ENCODE measurements at regions not wholly inside any gene's neighbourhood (a gene's known extent, or its start where the extent isn't known, plus 50 kb on each side); places are given as distances from the start of the nearest gene placed in this dataset.
A peak's percentile ranks its signal among the peaks of the same experiment; 100 is the strongest.
"Not testable (repeated sequence)": the region's sequence is repeated elsewhere in the genome, so short reads cannot be mapped to it uniquely, and the experiment has no call there.

GRCh38 chr1:196366-196765 lies 255.1 kb downstream of the OR4F29 start:
- not testable (repeated sequence) for DNase-seq

DNA sequence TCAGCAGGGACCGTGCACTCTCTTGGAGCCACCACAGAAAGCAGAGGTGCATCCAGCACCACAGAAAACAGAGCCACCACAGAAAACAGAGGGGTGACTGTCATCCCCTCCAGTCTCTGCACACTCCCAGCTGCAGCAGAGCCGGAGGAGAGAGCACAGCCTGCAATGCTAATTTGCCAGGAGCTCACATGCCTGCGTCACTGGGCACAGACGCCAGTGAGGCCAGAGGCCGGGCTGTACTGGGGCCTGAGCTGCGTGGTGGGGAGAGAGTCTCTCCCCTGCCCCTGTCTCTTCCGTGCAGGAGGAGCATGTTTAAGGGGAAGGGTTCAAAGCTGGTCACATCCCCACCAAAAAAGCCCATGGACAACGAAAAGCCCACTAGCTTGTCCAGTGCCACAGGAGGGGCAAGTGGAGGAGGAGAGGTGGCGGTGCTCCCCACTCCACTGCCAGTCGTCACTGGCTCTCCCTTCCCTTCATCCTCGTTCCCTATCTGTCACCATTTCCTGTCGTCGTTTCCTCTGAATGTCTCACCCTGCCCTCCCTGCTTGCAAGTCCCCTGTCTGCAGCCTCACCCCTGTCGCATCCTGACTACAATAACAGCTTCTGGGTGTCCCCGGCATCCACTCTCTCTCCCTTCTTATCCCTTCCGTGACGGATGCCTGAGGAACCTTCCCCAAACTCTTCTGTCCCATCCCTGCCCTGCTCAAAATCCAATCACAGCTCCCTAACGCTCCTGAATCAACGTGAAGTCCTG lies 260.0 kb downstream of the OR4F29 start:
- DNase-seq: not testable (repeated sequence)

- not testable (repeated sequence) for DNase-seq
Measured at GRCh38 chr1:190678-191077, 260.8 kb downstream of the OR4F29 start.

- not testable (repeated sequence) for DNase-seq
Measured at GRCh38 chr1:189915-190314, 261.6 kb downstream of the OR4F29 start.

DNA sequence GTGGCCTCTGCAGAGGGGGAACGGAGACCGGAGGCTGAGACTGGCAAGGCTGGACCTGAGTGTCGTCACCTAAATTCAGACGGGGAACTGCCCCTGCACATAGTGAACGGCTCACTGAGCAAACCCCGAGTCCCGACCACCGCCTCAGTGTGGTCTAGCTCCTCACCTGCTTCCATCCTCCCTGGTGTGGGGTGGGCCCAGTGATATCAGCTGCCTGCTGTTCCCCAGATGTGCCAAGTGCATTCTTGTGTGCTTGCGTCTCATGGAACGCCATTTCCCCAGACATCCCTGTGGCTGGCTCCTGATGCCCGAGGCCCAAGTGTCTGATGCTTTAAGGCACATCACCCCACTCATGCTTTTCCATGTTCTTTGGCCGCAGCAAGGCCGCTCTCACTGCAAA lies 262.2 kb downstream of the OR4F29 start:
- DNase-seq: not testable (repeated sequence)

DNA sequence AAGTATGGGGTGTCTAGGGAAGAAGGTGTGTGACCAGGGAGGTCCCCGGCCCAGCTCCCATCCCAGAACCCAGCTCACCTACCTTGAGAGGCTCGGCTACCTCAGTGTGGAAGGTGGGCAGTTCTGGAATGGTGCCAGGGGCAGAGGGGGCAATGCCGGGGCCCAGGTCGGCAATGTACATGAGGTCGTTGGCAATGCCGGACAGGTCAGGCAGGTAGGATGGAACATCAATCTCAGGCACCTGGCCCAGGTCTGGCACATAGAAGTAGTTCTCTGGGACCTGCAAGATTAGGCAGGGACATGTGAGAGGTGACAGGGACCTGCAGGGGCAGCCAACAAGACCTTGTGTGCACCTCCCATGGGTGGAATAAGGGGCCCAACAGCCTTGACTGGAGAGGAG lies 264.2 kb downstream of the OR4F29 start:
- DNase-seq: not testable (repeated sequence)

- DNase-seq: not testable (repeated sequence)
Measured at GRCh38 chr1:186691-187131, 264.8 kb downstream of the OR4F29 start.

DNA sequence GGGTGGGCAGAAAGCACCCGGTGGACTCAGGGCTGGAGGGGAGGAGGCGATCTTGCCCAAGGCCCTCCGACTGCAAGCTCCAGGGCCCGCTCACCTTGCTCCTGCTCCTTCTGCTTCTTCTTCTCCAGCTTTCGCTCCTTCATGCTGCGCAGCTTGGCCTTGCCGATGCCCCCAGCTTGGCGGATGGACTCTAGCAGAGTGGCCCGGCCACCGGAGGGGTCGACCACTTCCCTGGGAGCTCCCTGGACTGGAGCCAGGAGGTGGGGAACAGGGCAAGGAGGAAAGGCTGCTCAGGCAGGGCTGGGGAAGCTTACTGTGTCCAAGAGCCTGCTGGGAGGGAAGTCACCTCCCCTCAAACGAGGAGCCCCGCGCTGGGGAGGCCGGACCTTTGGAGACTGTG lies 265.3 kb downstream of the OR4F29 start:
- not testable (repeated sequence) for DNase-seq

DNA sequence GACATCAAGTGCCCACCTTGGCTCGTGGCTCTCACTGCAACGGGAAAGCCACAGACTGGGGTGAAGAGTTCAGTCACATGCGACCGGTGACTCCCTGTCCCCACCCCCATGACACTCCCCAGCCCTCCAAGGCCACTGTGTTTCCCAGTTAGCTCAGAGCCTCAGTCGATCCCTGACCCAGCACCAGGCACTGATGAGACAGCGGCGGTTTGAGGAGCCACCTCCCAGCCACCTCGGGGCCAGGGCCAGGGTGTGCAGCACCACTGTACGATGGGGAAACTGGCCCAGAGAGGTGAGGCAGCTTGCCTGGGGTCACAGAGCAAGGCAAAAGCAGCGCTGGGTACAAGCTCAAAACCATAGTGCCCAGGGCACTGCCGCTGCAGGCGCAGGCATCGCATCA lies 266.0 kb downstream of the OR4F29 start:
- not testable (repeated sequence) for DNase-seq

GRCh38 chr1:184336-184686 lies 267.2 kb downstream of the OR4F29 start:
- DNase-seq: not testable (repeated sequence)

- not testable (repeated sequence) for DNase-seq
Measured at GRCh38 chr1:183620-184335, 267.7 kb downstream of the OR4F29 start.

- not testable (repeated sequence) for DNase-seq
Measured at GRCh38 chr1:183081-183480, 268.4 kb downstream of the OR4F29 start.

- not testable (repeated sequence) for DNase-seq
Measured at GRCh38 chr1:182631-183030, 268.8 kb downstream of the OR4F29 start.

- peak; percentile 12 to 36 for DNase-seq
Measured at GRCh38 chr1:181247-182216, 269.9 kb downstream of the OR4F29 start.

- DNase-seq: not testable (repeated sequence)
Measured at GRCh38 chr1:180749-181205, 270.7 kb downstream of the OR4F29 start.

GRCh38 chr1:138842-139241 lies 312.6 kb downstream of the OR4F29 start:
- DNase-seq: not testable (repeated sequence)

DNA sequence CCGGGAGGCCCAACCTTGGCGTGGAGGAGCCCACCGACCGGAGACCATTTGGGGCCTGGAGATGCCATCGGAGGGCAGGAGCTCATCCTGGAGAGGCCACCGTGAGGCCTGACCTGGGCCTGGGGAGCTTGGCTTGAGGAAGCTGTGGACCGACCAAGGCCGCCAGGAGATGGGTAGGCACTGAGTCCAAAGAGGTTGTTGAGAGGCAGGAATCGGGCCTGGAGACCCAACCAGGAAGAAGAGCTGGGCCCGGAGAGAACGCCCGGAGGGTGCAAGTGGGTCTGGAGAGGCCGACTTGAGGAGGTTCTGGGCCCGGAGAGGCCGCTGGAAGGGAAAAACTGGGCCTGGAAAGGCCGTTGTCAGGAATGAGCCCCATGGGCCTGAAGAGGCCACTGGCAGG lies 313.8 kb downstream of the OR4F29 start:
- DNase-seq: not testable (repeated sequence)

DNA sequence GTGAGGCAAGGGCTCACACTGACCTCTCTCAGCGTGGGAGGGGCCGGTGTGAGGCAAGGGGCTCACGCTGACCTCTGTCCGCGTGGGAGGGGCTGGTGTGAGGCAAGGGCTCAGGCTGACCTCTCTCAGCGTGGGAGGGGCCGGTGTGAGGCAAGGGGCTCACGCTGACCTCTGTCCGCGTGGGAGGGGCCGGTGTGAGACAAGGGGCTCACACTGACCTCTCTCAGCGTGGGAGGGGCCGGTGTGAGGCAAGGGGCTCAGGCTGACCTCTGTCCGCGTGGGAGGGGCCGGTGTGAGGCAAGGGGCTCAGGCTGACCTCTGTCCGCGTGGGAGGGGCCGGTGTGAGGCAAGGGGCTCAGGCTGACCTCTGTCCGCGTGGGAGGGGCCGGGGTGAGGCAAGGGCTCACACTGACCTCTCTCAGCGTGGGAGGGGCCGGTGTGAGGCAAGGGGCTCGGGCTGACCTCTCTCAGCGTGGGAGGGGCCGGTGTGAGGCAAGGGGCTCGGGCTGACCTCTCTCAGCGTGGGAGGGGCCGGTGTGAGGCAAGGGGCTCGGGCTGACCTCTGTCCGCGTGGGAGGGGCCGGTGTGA lies 315.0 kb downstream of the OR4F29 start:
- DNase-seq: not testable (repeated sequence)

DNA sequence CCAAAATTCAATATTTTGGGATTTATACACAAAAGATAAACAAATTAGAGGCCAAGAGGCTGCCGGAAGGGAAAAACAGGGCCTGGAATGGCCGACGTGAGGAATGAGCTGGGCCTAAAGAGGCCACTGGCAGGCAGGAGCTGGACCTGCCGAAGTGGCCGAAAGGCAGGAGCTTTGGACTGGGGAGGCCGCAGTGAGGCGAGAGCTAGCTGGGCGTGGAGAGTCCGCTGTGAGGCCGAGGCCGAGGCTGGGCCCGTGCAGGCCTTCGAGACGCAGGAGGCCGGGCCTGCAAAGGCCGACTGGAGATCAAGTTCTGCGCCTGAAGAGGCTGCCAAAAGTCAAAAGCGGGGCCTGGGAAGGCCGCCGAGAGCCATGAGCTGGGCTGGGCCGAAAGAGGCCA lies 316.5 kb downstream of the OR4F29 start:
- DNase-seq: not testable (repeated sequence)

DNA sequence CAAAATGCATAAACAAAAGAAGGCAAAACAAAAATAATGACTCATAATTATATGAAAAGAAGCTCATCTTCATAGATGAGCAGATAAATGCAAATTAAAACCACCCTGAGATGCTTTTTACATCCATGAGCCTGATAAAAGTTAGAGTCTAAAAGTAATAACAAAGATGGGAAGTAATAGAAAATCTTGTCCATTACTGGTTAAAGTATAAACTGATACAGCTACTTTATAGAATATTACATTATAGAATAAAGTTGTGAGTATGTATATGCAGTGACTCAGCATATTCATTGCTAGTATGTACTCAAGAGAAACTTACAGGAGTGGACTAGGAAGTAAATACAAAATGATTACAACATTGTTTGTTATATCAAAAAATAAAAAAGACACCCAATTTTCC lies 333.0 kb downstream of the OR4F29 start:
- not testable (repeated sequence) for DNase-seq

DNA sequence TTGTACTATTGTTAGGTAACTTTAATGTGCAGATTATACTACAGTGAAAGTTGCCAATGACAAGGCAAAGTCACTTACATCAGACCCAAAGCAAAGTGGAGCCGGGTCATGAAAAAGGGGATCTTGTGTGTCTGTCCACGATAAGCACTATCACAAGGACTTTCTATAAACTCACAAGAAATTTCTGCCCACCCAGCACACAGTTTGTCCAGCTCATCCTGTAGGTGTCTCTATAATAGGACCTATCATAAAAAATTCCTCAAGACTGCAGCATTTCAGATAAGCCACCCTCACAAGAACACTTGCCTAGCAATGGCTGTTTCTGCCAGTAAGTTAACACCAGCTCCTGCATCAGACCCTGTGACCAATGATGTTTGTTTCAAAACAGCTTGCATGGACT lies 335.9 kb downstream of the OR4F29 start:
- DNase-seq: not testable (repeated sequence)

GRCh38 chr1:104776-105175 lies 346.7 kb downstream of the OR4F29 start:
- DNase-seq: not testable (repeated sequence)

All from activated CD4-positive, alpha-beta T cell treated with anti-CD3 and anti-CD28 coated beads, Interleukin-2, amount 50 U/mL, for 4 hours (primary cell).